Left ventricle myocardium inferior (tissue), 1 donor: ENCODE measurements at regions not wholly inside any gene's neighbourhood (a gene's known extent, or its start where the extent isn't known, plus 50 kb on each side); places are given as distances from the start of the nearest gene placed in this dataset.

Source experiments
- DNase-seq: peaks from one replicate; pipeline ENCODE4 v3.0.0-alpha.2; 2020
- H3K27ac ChIP-seq: fragments of 200-600 bp; replicated peaks from 2 replicates; pipeline ENCODE4 v1.8.0; 2021
- H3K27me3 ChIP-seq: fragments of 200-600 bp; 2 replicates; pipeline ENCODE4 v1.8.0; 2021; ENCODE audit warnings: low read depth
- H3K36me3 ChIP-seq: fragments of 200-600 bp; 2 replicates; pipeline ENCODE4 v1.8.0; 2021
- H3K4me1 ChIP-seq: fragments of 200-600 bp; 2 replicates; pipeline ENCODE4 v1.8.0; 2021
- H3K4me3 ChIP-seq: fragments of 200-600 bp; 2 replicates; pipeline ENCODE4 v1.8.0; 2021; ENCODE audit warnings: mild to moderate bottlenecking, moderate library complexity
- H3K9me3 ChIP-seq: fragments of 200-600 bp; replicated peaks from 2 replicates; pipeline ENCODE4 v1.8.0; 2021
- CTCF ChIP-seq: fragments of 200-600 bp; IDR thresholded peaks from 2 replicates; pipeline ENCODE4 v1.8.0; 2021; ENCODE audit warnings: antibody characterized with exemption, mild to moderate bottlenecking, borderline replicate concordance
- intact Hi-C: fragments of 100-400 bp; cut with micrococcal nuclease; formaldehyde crosslinking; loops from one replicate; pipeline ENCODE4 v1.11.0; 2022
- donor health status: DM: no; HTN: yes; CAD: no; lungs with severe emphysema.

GRCh38 chr13:61358599-61358998 lies 57.0 kb downstream of the PCDH20 start:
- intact Hi-C loops = no loop called here

GRCh38 chr13:61350341-61350740 lies 65.3 kb downstream of the PCDH20 start:
- Histone ChIP-seq H3K27ac (no peak overlapping the region), H3K4me1 (no peaks in the 10 kb centered on the region), H3K4me3 (no peak overlapping the region), H3K9me3 (peaks cover 13% of the 10 kb centered on the region), H3K27me3 (no peaks in the 10 kb centered on the region), H3K36me3 (no peaks in the 10 kb centered on the region)
- DNase-seq = no peak
- no peak for TF ChIP-seq CTCF
- intact Hi-C loops = no loop called here

More at GRCh38 chr13:61358599-61358998, 57.0 kb downstream of the PCDH20 start:
- no peak overlapping the region for H3K27ac ChIP-seq
- no peak for DNase-seq
- H3K36me3 ChIP-seq = no peaks in the 10 kb centered on the region
- TF ChIP-seq CTCF = no peak
- no peaks in the 10 kb centered on the region for H3K4me1 ChIP-seq
- H3K9me3 ChIP-seq = peaks cover 21% of the 10 kb centered on the region
- H3K4me3 ChIP-seq = no peak overlapping the region
- H3K27me3 ChIP-seq = no peaks in the 10 kb centered on the region

- no peak for DNase-seq
- no peaks in the 10 kb centered on the region for H3K36me3 ChIP-seq
- intact Hi-C loops = no loop called here
- peaks cover 12% of the 10 kb centered on the region for H3K9me3 ChIP-seq
- no peak for TF ChIP-seq CTCF
- H3K4me3 ChIP-seq = no peak overlapping the region
- H3K27ac ChIP-seq = no peak overlapping the region
- H3K4me1 ChIP-seq = no peaks in the 10 kb centered on the region
- no peaks in the 10 kb centered on the region for H3K27me3 ChIP-seq
Observed at GRCh38 chr13:61339054-61339621, 76.5 kb downstream of the PCDH20 start.

- H3K27ac ChIP-seq = no peak overlapping the region
- H3K4me1 ChIP-seq = no peaks in the 10 kb centered on the region
- H3K27me3 ChIP-seq = no peaks in the 10 kb centered on the region
- TF ChIP-seq CTCF = no peak
- H3K4me3 ChIP-seq = no peak overlapping the region
- intact Hi-C loops = no loop called here
- no peak for DNase-seq
- no peaks in the 10 kb centered on the region for H3K36me3 ChIP-seq
- peaks cover 30% of the 10 kb centered on the region for H3K9me3 ChIP-seq
Observed at GRCh38 chr13:61316647-61317046, 99.0 kb downstream of the PCDH20 start.

- intact Hi-C loops = no loop called here
- DNase-seq = no peak
- H3K27me3 ChIP-seq = no peaks in the 10 kb centered on the region
- no peaks in the 10 kb centered on the region for H3K36me3 ChIP-seq
- H3K27ac ChIP-seq = no peak overlapping the region
- H3K4me1 ChIP-seq = no peaks in the 10 kb centered on the region
- H3K9me3 ChIP-seq = peaks cover 2% of the 10 kb centered on the region
- no peak for TF ChIP-seq CTCF
- no peak overlapping the region for H3K4me3 ChIP-seq
Observed at GRCh38 chr13:61294467-61295191, 121.0 kb downstream of the PCDH20 start.
